ENCODE measurements at regions not wholly inside any gene's neighbourhood (a gene's known extent, or its start where the extent isn't known, plus 50 kb on each side); places are given as distances from the start of the nearest gene placed in this dataset.

DNA sequence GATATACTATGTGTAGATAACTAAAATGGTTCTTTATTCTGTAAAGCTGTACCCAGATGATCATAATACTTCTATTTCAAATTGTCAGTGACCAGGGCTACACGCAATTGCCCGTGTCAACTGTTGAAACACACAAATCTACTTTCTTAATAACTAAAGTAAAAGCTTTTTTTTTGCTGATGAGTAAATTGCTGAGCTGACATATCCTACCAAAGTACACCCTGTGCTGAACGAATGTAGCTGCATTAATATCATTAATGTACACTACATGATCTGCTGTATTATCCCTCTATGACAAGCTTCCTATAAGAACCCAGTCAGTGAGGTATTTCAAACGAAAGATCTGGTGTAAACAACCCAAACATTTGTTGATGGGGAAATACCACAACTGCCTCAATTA, 827.2 kb upstream of the ATXN8OS start:
- no peak for TF ChIP-seq NR2F2 (IDR thresholded peaks at IDR 0.05)
- TF ChIP-seq CTCF (IDR thresholded peaks at IDR 0.05; ENCODE audit: low read depth, low read length, missing input control) = no peak
- no peak for TF ChIP-seq TAF1 (conservative IDR thresholded peaks at IDR 0.05)
- no peak for TF ChIP-seq YY1 (IDR thresholded peaks at IDR 0.05)
- TF ChIP-seq ATF3 (IDR thresholded peaks at IDR 0.05) = no peak
